IPS DF 19.7 (cell line): ENCODE measurements at regions not wholly inside any gene's neighbourhood (a gene's known extent, or its start where the extent isn't known, plus 50 kb on each side); places are given as distances from the start of the nearest gene placed in this dataset.
"Not testable (repeated sequence)": the region's sequence is repeated elsewhere in the genome, so short reads cannot be mapped to it uniquely, and the experiment has no call there.

Source experiments
- DNase-seq: peaks from one replicate; pipeline ENCODE4 v3.0.0-alpha.2; 2013; ENCODE audit warnings: low read depth, low spot score

GRCh38 chr6:140147825-140148814, 773.7 kb upstream of the CITED2 start:
- not testable (repeated sequence) for DNase-seq

DNA sequence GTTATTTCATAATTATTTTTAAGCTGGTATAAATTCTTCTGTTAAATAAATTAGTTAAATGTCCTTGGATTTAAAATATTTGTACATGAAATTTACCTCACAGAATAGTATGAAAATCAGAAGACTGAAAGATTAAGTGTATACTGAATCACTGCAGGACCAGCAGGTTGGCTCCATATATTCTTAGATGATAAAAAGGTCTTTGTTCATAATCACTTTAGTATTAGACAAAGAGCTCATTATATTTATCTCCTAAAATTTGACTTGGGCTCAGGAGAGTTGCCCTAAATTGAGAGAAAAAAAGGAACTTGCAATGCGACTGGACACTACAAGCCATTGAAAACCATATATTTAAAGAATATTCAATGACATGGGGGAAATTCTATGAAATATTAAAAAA, 766.4 kb upstream of the CITED2 start:
- DNase-seq, result no peak

DNA sequence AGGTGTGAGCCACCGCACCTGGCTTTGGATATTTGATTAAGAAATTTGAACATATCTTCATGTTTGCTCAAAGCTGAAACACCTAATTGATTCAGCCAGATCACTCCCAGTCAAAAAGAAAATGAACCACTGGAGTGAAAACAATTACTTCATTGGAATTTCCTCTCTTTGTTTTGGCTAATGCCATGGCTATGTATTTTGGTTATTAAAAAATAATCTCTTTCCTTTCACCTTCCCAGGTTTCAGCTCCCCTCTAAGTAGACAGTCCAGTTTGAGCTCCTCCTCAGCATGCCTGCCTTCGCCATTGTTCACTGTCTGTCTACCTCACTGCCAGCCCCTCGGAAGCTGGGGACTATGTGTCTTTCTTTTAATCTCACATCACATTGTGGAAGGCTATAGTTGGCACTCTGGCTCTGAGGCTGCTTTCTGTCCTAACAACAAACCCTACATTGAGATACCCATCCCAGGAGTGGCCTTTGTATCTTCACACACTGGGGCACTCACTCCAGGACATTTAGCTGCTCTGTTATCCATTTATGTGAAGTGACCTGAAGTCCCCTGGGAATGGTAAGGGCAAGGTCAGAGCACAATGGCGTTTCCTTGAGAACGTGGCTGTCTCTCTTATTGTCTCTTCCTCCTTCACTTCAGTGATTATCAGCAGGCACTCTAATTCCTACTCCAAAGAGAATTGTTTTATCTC, 764.0 kb upstream of the CITED2 start:
- DNase-seq, result no peak

GRCh38 chr6:140134224-140134623, 759.8 kb upstream of the CITED2 start:
- no peak for DNase-seq

- no peak for DNase-seq
Measured at GRCh38 chr6:140130074-140130473, 755.6 kb upstream of the CITED2 start.

DNA sequence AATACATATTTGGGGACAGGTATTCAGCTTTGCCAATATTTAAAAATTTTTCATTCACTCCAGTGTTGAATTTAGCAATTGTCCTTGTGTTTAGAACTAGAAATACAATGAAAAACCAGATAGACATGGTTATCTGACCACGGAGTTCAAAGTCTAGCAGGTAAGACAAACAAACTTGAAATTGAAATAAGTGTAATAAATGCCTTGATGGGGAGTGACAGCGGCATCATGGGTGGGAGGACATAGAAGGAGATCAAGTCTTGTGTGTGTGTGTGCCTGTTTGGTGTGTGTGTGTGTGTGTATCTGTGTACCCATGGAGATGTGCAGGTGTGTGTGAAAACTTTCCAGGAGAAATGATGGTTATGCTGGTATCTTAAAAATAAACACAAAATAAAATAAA, 750.0 kb upstream of the CITED2 start:
- no peak for DNase-seq

DNA sequence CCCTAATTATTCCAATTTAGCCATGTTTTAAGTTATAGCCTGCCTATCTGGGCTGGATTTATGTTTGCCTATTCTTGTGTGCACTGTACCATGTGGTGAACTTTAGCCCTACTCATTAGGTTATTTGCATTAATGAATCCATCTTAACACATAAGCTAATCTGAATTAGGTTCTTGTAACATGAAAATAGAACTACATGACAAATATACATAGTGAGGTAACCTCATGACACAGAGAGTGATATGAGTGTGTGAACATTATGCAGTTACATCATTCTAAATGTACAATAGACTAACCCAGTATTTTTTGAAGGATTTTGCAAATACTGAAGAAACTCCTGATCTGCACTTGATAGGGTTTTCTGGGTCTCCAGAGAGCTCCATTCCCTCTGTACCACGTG, 733.7 kb upstream of the CITED2 start:
- no peak for DNase-seq

DNA sequence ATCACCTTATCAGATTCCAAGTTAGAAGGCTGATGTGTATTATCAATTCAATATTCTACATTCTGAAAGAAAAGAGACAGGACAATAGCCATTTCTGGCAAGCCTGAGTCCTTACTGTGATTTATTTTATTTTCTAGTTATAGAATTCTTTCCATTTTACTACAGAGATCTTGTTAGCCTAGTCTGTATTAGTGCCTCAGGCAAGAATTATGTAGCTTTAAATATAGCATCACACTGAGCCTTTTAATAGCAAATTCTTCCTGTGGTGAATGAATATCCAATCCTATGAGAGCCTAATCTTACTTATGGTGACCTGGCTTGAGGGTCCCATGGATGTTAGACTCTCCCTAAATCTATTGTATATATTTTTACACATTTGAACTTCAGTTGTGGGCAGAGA, 732.8 kb upstream of the CITED2 start:
- DNase-seq, result no peak

GRCh38 chr6:140105857-140106256, 731.4 kb upstream of the CITED2 start:
- DNase-seq, result peak; percentile 40

GRCh38 chr6:140105241-140105640, 730.8 kb upstream of the CITED2 start:
- DNase-seq, result no peak

DNA sequence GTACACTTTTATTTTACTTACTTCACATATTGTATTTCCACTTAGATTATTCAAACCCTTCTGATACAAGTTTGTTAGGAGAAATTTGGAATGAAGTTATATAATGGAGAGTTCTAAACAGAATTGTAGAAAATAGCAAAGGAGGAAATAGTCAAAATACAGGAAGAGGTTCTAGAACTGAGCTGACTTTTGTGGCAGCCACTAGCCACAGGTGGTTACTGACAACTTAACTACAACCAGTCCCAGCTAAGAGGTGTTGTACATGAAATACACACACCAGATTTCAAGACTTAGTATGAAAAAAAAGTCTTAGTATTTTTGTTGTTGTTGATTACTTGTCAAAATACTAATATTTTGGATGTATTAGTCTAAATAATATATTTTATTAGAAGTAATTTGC, 727.4 kb upstream of the CITED2 start:
- DNase-seq, result no peak

- no peak for DNase-seq
Measured at GRCh38 chr6:140101367-140101766, 726.9 kb upstream of the CITED2 start.

GRCh38 chr6:140095532-140095931, 721.1 kb upstream of the CITED2 start:
- no peak for DNase-seq

DNA sequence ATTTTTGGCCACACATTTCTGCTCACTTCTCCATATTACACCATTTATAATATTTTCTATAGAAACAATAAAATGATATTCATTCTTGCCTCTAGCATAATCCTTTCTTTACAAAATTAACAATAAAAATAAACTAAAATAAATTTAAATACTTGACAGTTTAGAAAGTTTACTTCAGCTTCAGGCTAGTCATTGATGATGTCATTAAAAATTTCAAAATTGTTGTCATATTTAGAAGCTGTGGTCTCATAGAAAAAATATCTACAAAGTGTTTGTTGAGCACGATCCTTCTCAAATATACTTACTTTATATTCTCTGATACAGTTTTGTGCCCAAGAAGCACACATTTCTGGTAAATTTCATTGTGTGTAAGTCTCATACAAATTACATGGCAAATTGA, 717.4 kb upstream of the CITED2 start:
- no peak for DNase-seq

GRCh38 chr6:140090871-140091270, 716.4 kb upstream of the CITED2 start:
- no peak for DNase-seq

DNA sequence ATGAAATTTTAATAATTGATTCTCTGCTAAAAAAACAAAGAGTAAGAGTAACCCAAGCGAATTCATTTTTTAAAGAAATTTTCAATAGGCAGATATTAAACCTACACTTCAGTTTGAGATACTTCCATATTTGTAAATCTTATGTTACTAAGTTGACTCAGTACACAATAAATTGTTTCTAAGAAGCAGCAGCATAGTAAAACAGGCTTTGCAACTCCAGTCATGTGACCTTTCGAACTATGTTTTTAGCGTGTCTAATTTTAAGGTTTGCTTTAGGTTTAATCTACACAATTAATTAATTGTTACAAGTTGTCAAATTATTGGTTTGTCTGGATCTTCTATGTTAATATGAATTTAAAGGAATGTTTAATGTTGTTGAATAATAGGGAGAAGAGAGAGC, 708.9 kb upstream of the CITED2 start:
- no peak for DNase-seq

GRCh38 chr6:140082867-140083297, 708.4 kb upstream of the CITED2 start:
- no peak for DNase-seq

- no peak for DNase-seq
Measured at GRCh38 chr6:140079328-140079727, 704.9 kb upstream of the CITED2 start.

GRCh38 chr6:140078561-140079125, 704.2 kb upstream of the CITED2 start:
- DNase-seq, result no peak

- no peak for DNase-seq
Measured at GRCh38 chr6:140077827-140078560, 703.5 kb upstream of the CITED2 start.

- DNase-seq, result no peak
Measured at GRCh38 chr6:140076105-140076504, 701.7 kb upstream of the CITED2 start.

- no peak for DNase-seq
Measured at GRCh38 chr6:140073456-140073855, 699.0 kb upstream of the CITED2 start.
